ENCODE measurements at regions not wholly inside any gene's neighbourhood (a gene's known extent, or its start where the extent isn't known, plus 50 kb on each side); places are given as distances from the start of the nearest gene placed in this dataset.
"Not testable (repeated sequence)": the region's sequence is repeated elsewhere in the genome, so short reads cannot be mapped to it uniquely, and the experiment has no call there.

DNA sequence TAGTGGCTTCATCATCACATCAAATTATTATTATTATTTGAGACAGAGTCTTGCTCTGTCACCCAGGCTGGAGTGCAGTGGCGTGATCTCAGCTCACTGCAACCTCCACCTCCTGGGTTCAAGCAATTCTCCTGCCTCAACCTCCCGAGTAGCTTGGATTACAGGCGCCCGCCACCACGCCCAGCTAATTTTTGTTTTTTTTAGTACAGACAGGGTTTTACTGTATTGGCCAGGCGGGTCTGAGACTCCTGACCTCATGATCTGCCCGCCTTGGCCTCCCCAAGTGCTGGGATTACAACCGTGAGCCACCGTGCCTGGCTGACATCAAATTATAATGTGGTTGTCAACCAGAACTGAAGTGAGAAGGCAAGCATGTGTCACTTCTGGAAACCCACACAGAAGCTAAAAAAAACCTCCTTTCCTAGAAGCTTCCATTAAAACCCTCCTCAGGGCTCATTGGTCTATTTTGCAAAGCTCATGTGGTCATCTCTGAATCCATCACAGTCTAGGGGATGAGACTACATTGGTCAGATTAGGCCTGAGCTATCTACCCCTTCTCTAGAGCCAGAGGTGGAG is 75.8 kb upstream of the CARD11 start:
- peak; percentile 60 for ATAC-seq
- not testable (repeated sequence) for H3K27ac Mint-ChIP-seq, H3K4me3 Mint-ChIP-seq

DNA sequence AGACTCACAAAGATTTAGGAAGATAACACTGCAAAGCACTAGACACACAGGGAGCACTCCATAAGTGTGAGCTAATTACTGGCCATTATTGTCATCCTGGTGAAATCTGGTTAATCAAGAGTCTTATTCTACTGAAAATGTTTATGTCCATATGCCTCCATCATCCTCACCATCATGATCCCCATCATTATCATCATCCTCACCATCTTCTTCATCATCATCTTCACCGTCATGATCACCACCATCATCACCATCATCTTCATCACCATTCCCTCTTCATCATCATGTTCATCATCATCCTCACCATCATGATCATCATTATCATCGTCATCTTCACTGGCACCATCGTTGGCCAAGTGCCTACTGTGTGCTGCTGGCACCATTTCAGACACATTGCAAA is 76.3 kb upstream of the CARD11 start:
- Mint-ChIP-seq H3K9me3 (peaks cover 21% of the 10 kb centered on the region), H3K27ac (peak overlapping the region; percentile 11), H3K36me3 (ENCODE audit: low read depth) (peaks cover 9% of the 10 kb centered on the region), H3K4me3 (no peak overlapping the region), H3K4me1 (peaks cover 32% of the 10 kb centered on the region), H3K27me3 (peaks cover 4% of the 10 kb centered on the region)
- ATAC-seq, result no peak
- DNase-seq, result no peak

More for the DNA sequence above, 75.8 kb upstream of the CARD11 start:
- Mint-ChIP-seq H3K9me3 (peaks cover 21% of the 10 kb centered on the region), H3K4me1 (peaks cover 36% of the 10 kb centered on the region)
- not testable (repeated sequence) for H3K36me3 Mint-ChIP-seq (ENCODE audit: low read depth); DNase-seq; H3K27me3 Mint-ChIP-seq

GRCh38 chr7:3120513-3120912 is 76.8 kb upstream of the CARD11 start:
- ATAC-seq (no peak), DNase-seq (no peak)
- Mint-ChIP-seq H3K27ac (peak overlapping the region; percentile 11), H3K9me3 (peaks cover 21% of the 10 kb centered on the region), H3K36me3 (ENCODE audit: low read depth) (peaks cover 9% of the 10 kb centered on the region), H3K27me3 (peaks cover 4% of the 10 kb centered on the region), H3K4me3 (no peak overlapping the region), H3K4me1 (peaks cover 28% of the 10 kb centered on the region)

GRCh38 chr7:3128857-3129490 is 85.3 kb upstream of the CARD11 start:
- ATAC-seq (no peak), DNase-seq (no peak)
- Mint-ChIP-seq H3K4me1 (no peaks in the 10 kb centered on the region), H3K27ac (no peak overlapping the region), H3K36me3 (ENCODE audit: low read depth) (peaks cover 1% of the 10 kb centered on the region), H3K27me3 (peaks cover 2% of the 10 kb centered on the region), H3K9me3 (peaks cover 8% of the 10 kb centered on the region), H3K4me3 (no peak overlapping the region)

GRCh38 chr7:3133811-3134385 is 90.2 kb upstream of the CARD11 start:
- DNase-seq (no peak), ATAC-seq (no peak)
- no peaks in the 10 kb centered on the region for H3K27me3 Mint-ChIP-seq
- peaks cover 11% of the 10 kb centered on the region for H3K9me3 Mint-ChIP-seq
- H3K4me1 Mint-ChIP-seq, result peaks cover 6% of the 10 kb centered on the region
- H3K27ac Mint-ChIP-seq, result no peak overlapping the region
- H3K36me3 Mint-ChIP-seq (ENCODE audit: low read depth), result no peaks in the 10 kb centered on the region
- H3K4me3 Mint-ChIP-seq, result no peak overlapping the region

- no peaks in the 10 kb centered on the region for H3K36me3 Mint-ChIP-seq (ENCODE audit: low read depth)
- no peak overlapping the region for H3K27ac Mint-ChIP-seq
- no peaks in the 10 kb centered on the region for H3K27me3 Mint-ChIP-seq
- peaks cover 6% of the 10 kb centered on the region for H3K4me1 Mint-ChIP-seq
- peak; percentile 80 for ATAC-seq
- no peak overlapping the region for H3K4me3 Mint-ChIP-seq
- H3K9me3 Mint-ChIP-seq, result peaks cover 11% of the 10 kb centered on the region
- DNase-seq, result peak; percentile 15
These were observed 91.1 kb upstream of the CARD11 start for GRCh38 chr7:3134745-3135144.

GRCh38 chr7:3135626-3136025 is 92.0 kb upstream of the CARD11 start:
- no peak for DNase-seq
- Mint-ChIP-seq H3K36me3 (ENCODE audit: low read depth) (no peaks in the 10 kb centered on the region), H3K9me3 (peaks cover 11% of the 10 kb centered on the region), H3K4me1 (peaks cover 6% of the 10 kb centered on the region), H3K27me3 (no peaks in the 10 kb centered on the region), H3K4me3 (no peak overlapping the region), H3K27ac (no peak overlapping the region)
- no peak for ATAC-seq

GRCh38 chr7:3138206-3138605 is 94.5 kb upstream of the CARD11 start:
- DNase-seq (no peak), ATAC-seq (no peak)
- H3K27ac Mint-ChIP-seq, result no peak overlapping the region
- H3K4me3 Mint-ChIP-seq, result no peak overlapping the region
- peaks cover 4% of the 10 kb centered on the region for H3K9me3 Mint-ChIP-seq
- H3K27me3 Mint-ChIP-seq, result no peaks in the 10 kb centered on the region
- no peaks in the 10 kb centered on the region for H3K36me3 Mint-ChIP-seq (ENCODE audit: low read depth)
- H3K4me1 Mint-ChIP-seq, result peaks cover 6% of the 10 kb centered on the region

DNA sequence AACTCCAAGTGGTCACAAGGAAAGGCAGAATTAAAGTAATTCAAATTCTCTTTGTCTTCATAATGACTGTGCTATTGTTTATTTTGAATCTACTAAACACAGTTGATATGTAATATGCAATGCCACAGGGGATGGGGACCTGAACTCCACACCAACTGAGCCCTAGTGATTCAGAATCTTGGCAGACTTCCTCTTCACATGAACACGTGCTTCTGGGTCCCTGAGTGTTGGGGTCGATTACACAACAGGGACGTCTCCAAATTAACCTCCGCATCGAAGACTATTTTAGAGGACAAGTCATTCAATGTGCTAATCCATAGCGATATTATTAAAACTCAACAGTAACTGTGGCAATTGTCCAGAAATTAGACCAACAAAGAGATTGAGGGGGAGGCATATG is 95.3 kb upstream of the CARD11 start:
- Mint-ChIP-seq H3K27ac (no peak overlapping the region), H3K4me3 (no peak overlapping the region), H3K4me1 (peaks cover 6% of the 10 kb centered on the region), H3K27me3 (no peaks in the 10 kb centered on the region), H3K9me3 (peaks cover 4% of the 10 kb centered on the region), H3K36me3 (ENCODE audit: low read depth) (no peaks in the 10 kb centered on the region)
- ATAC-seq, result no peak
- no peak for DNase-seq

DNA sequence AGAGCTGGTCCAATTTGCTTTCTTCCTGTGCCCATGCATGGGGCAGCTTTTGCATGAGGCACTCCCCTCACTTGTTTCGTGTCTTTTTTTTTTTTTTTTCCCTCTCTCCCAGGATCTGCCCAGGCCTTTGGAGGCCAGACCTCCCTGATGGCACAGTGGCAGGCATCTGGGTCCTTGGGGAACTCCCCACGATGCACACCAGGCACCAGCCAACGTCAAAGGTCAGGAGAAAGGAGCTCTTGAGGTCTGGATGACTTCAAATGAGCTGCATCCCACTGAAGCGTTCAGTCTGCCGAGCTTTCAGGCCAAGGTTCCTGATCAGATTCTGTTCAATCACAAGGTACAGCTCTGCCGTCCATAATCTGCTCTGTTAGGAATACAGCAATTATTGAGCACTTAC is 97.2 kb upstream of the CARD11 start:
- no peak overlapping the region for H3K4me3 Mint-ChIP-seq
- H3K9me3 Mint-ChIP-seq, result no peaks in the 10 kb centered on the region
- ATAC-seq (no peak), DNase-seq (no peak)
- no peaks in the 10 kb centered on the region for H3K27me3 Mint-ChIP-seq
- H3K4me1 Mint-ChIP-seq, result no peaks in the 10 kb centered on the region
- no peak overlapping the region for H3K27ac Mint-ChIP-seq
- H3K36me3 Mint-ChIP-seq (ENCODE audit: low read depth), result no peaks in the 10 kb centered on the region

DNA sequence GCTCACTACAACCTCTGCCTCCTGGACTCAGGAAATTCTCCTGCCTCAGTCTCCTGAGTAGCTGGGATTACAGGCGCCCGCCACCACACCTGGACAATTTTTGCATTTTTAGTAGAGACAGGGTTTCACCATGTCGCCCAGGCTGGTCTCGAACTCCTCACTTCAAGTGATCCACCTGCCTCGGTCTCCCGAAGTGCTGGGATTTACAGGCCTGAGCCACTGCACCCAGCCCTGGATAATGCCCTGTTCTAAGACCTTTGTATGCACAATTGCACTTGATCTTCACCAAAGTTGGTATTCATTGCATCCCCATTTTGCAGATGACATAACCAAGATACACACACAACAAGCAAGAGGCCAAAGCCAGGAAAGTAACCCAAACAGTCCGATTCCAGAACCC is 97.7 kb upstream of the CARD11 start:
- H3K27ac Mint-ChIP-seq, result no peak overlapping the region
- H3K4me1 Mint-ChIP-seq, result no peaks in the 10 kb centered on the region
- no peaks in the 10 kb centered on the region for H3K36me3 Mint-ChIP-seq (ENCODE audit: low read depth)
- no peak overlapping the region for H3K4me3 Mint-ChIP-seq
- DNase-seq, result no peak
- ATAC-seq, result no peak
- no peaks in the 10 kb centered on the region for H3K9me3 Mint-ChIP-seq
- no peaks in the 10 kb centered on the region for H3K27me3 Mint-ChIP-seq

DNA sequence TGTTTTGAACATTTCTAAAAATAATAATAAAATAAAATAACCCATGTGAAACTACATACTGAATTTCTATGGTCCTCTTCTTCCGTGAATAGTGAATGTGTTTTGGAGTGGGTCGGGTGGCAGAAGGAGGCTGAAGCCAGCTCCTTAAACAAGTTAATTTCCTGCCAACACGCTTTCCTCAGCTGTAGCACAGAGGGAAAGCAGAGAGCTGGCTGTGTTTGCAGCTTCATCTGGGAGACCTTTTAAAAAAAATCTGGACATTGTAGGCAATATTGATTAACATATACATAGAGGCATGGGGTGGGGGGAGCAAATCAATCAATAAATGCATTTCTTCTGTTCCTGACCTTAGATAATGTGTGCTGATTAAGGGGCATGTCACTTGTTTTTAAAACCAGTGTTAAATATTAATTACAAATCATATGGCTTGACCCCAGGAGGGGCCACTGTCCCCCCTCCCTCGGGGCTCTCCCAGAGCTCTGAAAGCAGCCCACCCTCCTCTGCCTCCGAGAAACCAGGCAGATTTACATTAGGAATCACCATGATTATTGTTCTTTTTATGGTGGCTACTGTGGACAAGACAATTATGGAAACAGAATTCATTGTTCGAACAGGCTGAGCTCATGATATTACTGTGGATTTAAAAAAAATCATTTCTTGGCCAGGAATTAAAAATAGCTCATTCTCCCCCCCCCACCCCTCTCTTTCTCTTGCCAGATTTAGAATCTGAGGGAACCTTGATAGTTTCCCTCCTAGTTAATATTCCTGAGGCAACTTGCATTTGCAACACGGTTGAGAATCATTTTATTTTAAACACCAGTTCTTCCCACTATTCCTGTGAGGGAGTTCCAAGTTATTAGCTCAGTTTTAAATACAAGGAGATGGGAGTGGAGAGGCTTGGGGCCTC is 100.5 kb upstream of the CARD11 start:
- H3K4me1 Mint-ChIP-seq, result peaks cover 8% of the 10 kb centered on the region

DNA sequence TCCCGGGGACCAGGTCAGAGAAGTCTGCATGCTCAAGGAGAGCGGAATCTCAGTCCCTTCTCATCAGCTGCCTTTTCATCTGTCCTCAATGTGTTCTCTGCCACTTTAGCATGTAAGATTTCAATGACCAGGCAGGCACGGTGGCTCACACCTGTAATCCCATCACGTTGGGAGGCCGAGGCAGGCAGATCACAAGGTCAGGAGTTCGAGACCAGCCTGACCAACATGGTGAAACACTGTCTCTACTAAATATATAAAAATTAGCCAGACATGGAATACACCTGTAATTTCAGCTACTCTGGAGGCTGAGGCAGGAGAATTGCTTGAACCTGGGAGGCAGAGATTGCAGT is 101.1 kb upstream of the CARD11 start:
- DNase-seq; H3K27me3 Mint-ChIP-seq; H3K4me1 Mint-ChIP-seq; H3K36me3 Mint-ChIP-seq (ENCODE audit: low read depth); H3K9me3 Mint-ChIP-seq; H3K27ac Mint-ChIP-seq; H3K4me3 Mint-ChIP-seq; ATAC-seq: not testable (repeated sequence)

More for the DNA sequence above, 100.5 kb upstream of the CARD11 start:
- no peak for DNase-seq
- Mint-ChIP-seq H3K9me3 (no peaks in the 10 kb centered on the region), H3K4me3 (no peak overlapping the region), H3K27ac (no peak overlapping the region), H3K36me3 (ENCODE audit: low read depth) (no peaks in the 10 kb centered on the region), H3K27me3 (peaks cover 2% of the 10 kb centered on the region)
- no peak for ATAC-seq

GRCh38 chr7:3146571-3147226 is 103.0 kb upstream of the CARD11 start:
- Mint-ChIP-seq H3K4me1 (peaks cover 11% of the 10 kb centered on the region), H3K27ac (no peak overlapping the region), H3K9me3 (no peaks in the 10 kb centered on the region), H3K4me3 (no peak overlapping the region), H3K36me3 (ENCODE audit: low read depth) (no peaks in the 10 kb centered on the region), H3K27me3 (peaks cover 4% of the 10 kb centered on the region)
- no peak for DNase-seq
- no peak for ATAC-seq
